Parathyroid adenoma (tissue), 2 donors: ENCODE measurements at regions not wholly inside any gene's neighbourhood (a gene's known extent, or its start where the extent isn't known, plus 50 kb on each side); places are given as distances from the start of the nearest gene placed in this dataset.

Source experiments
- H2AFZ ChIP-seq: fragments of 300-600 bp; sonication (generic); one replicate; pipeline ENCODE4 v1.7.0; 2017; ENCODE audit warnings: antibody characterized with exemption, mild to moderate bottlenecking
- H3K27ac ChIP-seq: fragments of 300-600 bp; sonication (generic); one replicate; pipeline ENCODE4 v1.7.0; 2017
- H3K27me3 ChIP-seq: fragments of 300-600 bp; sonication (generic); one replicate; pipeline ENCODE4 v1.7.0; 2017; ENCODE audit warnings: low read length; ENCODE audit not compliant: control insufficient read depth, insufficient read depth
- H3K36me3 ChIP-seq: fragments of 300-600 bp; sonication (generic); one replicate; pipeline ENCODE4 v1.7.0; 2017; ENCODE audit warnings: low read length; ENCODE audit not compliant: control insufficient read depth, insufficient read depth
- H3K4me1 ChIP-seq: fragments of 300-600 bp; sonication (generic); one replicate; pipeline ENCODE4 v1.7.0; 2017; ENCODE audit warnings: control low read depth
- H3K4me2 ChIP-seq: fragments of 300-600 bp; sonication (generic); one replicate; pipeline ENCODE4 v1.7.0; 2017; ENCODE audit warnings: low read length
- H3K4me3 ChIP-seq: fragments of 300-600 bp; sonication (generic); one replicate; pipeline ENCODE4 v1.7.0; 2017; ENCODE audit warnings: low read depth, low read length
- H3K79me2 ChIP-seq: fragments of 300-600 bp; sonication (generic); one replicate; pipeline ENCODE4 v1.7.0; 2017; ENCODE audit warnings: control low read depth
- H3K9ac ChIP-seq: fragments of 300-600 bp; sonication (generic); one replicate; pipeline ENCODE4 v1.7.0; 2017; ENCODE audit warnings: mild to moderate bottlenecking
- H3K9me3 ChIP-seq: fragments of 300-600 bp; sonication (generic); one replicate; pipeline ENCODE4 v1.7.0; 2017; ENCODE audit warnings: low read length; ENCODE audit not compliant: control insufficient read depth
- CTCF ChIP-seq: fragments of 300-600 bp; sonication (generic); IDR thresholded peaks from one replicate; pipeline ENCODE4 v1.7.0; 2017; ENCODE audit warnings: antibody characterized with exemption, mild to moderate bottlenecking
- donor health status: primary hyperparathyroidism.

- Histone ChIP-seq H3K4me2 (no peak overlapping the region), H3K36me3 (no peaks in the 10 kb centered on the region), H3K9me3 (no peaks in the 10 kb centered on the region), H3K79me2 (no peaks in the 10 kb centered on the region), H3K4me3 (no peak overlapping the region), H3K27ac (no peak overlapping the region), H3K4me1 (peaks cover 3% of the 10 kb centered on the region), H3K27me3 (no peaks in the 10 kb centered on the region), H3K9ac (no peak overlapping the region), H2AFZ (no peak overlapping the region)
- TF ChIP-seq CTCF: no peak
These were observed 72.0 kb upstream of the DAP start for GRCh38 chr5:10832987-10833386.

- Histone ChIP-seq H3K4me2 (no peak overlapping the region), H3K27ac (no peak overlapping the region), H3K9me3 (no peaks in the 10 kb centered on the region), H3K36me3 (no peaks in the 10 kb centered on the region), H2AFZ (no peak overlapping the region), H3K4me1 (peaks cover 3% of the 10 kb centered on the region), H3K27me3 (no peaks in the 10 kb centered on the region), H3K9ac (no peak overlapping the region), H3K4me3 (no peak overlapping the region), H3K79me2 (no peaks in the 10 kb centered on the region)
- no peak for TF ChIP-seq CTCF
These were observed 71.4 kb upstream of the DAP start for GRCh38 chr5:10832421-10832820.

GRCh38 chr5:10831419-10831818, 70.4 kb upstream of the DAP start:
- Histone ChIP-seq H3K27me3 (no peaks in the 10 kb centered on the region), H3K27ac (no peak overlapping the region), H2AFZ (no peak overlapping the region), H3K9ac (no peak overlapping the region), H3K4me2 (no peak overlapping the region), H3K4me1 (peaks cover 3% of the 10 kb centered on the region), H3K36me3 (no peaks in the 10 kb centered on the region), H3K79me2 (no peaks in the 10 kb centered on the region), H3K9me3 (no peaks in the 10 kb centered on the region), H3K4me3 (no peak overlapping the region)
- TF ChIP-seq CTCF: no peak

- no peak for TF ChIP-seq CTCF
- no peaks in the 10 kb centered on the region for H3K9me3 ChIP-seq
- H3K9ac ChIP-seq: no peak overlapping the region
- H3K4me1 ChIP-seq: no peaks in the 10 kb centered on the region
- H3K4me2 ChIP-seq: no peak overlapping the region
- H3K27ac ChIP-seq: no peak overlapping the region
- H3K4me3 ChIP-seq: no peak overlapping the region
- H3K36me3 ChIP-seq: no peaks in the 10 kb centered on the region
- H2AFZ ChIP-seq: no peak overlapping the region
- H3K79me2 ChIP-seq: no peaks in the 10 kb centered on the region
- no peaks in the 10 kb centered on the region for H3K27me3 ChIP-seq
These were observed 67.2 kb upstream of the DAP start for GRCh38 chr5:10828241-10828640.

- Histone ChIP-seq H3K27me3 (no peaks in the 10 kb centered on the region), H3K27ac (no peak overlapping the region), H2AFZ (no peak overlapping the region), H3K4me2 (no peak overlapping the region), H3K79me2 (no peaks in the 10 kb centered on the region), H3K9me3 (no peaks in the 10 kb centered on the region), H3K4me1 (no peaks in the 10 kb centered on the region), H3K9ac (no peak overlapping the region), H3K36me3 (no peaks in the 10 kb centered on the region), H3K4me3 (no peak overlapping the region)
- TF ChIP-seq CTCF: no peak
These were observed 66.5 kb upstream of the DAP start for GRCh38 chr5:10827571-10827970.
